ENCODE measurements at regions not wholly inside any gene's neighbourhood (a gene's known extent, or its start where the extent isn't known, plus 50 kb on each side); places are given as distances from the start of the nearest gene placed in this dataset.
"Not testable (repeated sequence)": the region's sequence is repeated elsewhere in the genome, so short reads cannot be mapped to it uniquely, and the experiment has no call there.

DNA sequence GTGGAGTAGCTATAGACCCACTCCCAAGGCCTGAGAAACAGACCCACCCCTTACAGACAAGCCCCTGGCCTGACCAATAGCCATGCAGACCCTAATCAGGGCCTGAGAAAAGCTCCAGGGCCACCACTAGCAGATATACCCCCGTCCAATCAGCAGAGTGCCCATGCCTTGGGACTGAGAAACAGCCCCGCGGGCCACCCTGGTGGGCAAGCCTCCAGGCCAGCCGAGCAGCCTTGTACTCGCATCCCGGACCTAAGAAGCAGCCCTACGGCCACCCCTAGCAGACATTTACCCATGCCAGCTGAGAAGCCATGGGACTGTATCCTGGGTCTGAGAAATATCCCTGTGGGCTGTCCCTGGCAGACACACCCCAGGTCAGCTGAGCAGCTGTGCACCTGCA is 436.5 kb downstream of the SMARCA1 start:
- Histone ChIP-seq H3K27ac (no peak overlapping the region), H3K4me1 (no peaks in the 10 kb centered on the region), H3K4me3 (ENCODE audit: low read depth, low read length) (no peak overlapping the region), H3K36me3 (ENCODE audit: control insufficient read depth, insufficient read depth, low read length) (no peaks in the 10 kb centered on the region), H3K4me2 (ENCODE audit: low read length) (no peak overlapping the region), H3K9me3 (ENCODE audit: control insufficient read depth, low read length) (no peaks in the 10 kb centered on the region), H3K27me3 (ENCODE audit: control insufficient read depth, insufficient read depth, low read length) (no peaks in the 10 kb centered on the region), H3K79me2 (no peaks in the 10 kb centered on the region), H3K9ac (no peak overlapping the region), H2AFZ (no peak overlapping the region)
- TF ChIP-seq, protein P1, sequence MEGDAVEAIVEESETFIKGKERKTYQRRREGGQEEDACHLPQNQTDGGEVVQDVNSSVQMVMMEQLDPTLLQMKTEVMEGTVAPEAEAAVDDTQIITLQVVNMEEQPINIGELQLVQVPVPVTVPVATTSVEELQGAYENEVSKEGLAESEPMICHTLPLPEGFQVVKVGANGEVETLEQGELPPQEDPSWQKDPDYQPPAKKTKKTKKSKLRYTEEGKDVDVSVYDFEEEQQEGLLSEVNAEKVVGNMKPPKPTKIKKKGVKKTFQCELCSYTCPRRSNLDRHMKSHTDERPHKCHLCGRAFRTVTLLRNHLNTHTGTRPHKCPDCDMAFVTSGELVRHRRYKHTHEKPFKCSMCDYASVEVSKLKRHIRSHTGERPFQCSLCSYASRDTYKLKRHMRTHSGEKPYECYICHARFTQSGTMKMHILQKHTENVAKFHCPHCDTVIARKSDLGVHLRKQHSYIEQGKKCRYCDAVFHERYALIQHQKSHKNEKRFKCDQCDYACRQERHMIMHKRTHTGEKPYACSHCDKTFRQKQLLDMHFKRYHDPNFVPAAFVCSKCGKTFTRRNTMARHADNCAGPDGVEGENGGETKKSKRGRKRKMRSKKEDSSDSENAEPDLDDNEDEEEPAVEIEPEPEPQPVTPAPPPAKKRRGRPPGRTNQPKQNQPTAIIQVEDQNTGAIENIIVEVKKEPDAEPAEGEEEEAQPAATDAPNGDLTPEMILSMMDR (IDR thresholded peaks at IDR 0.05), result no peak

DNA sequence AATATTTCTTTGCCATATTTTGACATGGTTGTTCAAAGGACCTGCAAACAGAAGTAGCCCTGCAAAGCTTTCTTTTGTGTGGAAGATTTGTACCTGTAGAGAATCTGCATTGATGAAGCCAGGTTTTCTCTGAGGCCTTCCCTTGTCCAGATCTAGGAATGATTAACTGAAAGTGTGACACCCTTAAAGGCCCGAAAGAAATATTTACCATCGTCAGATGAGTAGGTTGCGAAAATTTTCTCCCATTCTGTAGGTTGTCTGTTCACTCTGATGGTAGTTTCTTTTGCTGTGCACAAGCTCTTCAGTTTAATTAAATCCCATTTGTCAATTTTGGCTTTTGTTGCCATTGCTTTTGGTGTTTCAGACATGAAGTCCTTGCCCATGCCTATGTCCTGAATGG is 439.0 kb downstream of the SMARCA1 start:
- not testable (repeated sequence) for H3K79me2 ChIP-seq; H3K4me1 ChIP-seq; H3K27me3 ChIP-seq (ENCODE audit: control insufficient read depth, insufficient read depth, low read length); H3K27ac ChIP-seq; H2AFZ ChIP-seq; H3K4me2 ChIP-seq (ENCODE audit: low read length); H3K36me3 ChIP-seq (ENCODE audit: control insufficient read depth, insufficient read depth, low read length); H3K4me3 ChIP-seq (ENCODE audit: low read depth, low read length); H3K9ac ChIP-seq; H3K9me3 ChIP-seq (ENCODE audit: control insufficient read depth, low read length)

DNA sequence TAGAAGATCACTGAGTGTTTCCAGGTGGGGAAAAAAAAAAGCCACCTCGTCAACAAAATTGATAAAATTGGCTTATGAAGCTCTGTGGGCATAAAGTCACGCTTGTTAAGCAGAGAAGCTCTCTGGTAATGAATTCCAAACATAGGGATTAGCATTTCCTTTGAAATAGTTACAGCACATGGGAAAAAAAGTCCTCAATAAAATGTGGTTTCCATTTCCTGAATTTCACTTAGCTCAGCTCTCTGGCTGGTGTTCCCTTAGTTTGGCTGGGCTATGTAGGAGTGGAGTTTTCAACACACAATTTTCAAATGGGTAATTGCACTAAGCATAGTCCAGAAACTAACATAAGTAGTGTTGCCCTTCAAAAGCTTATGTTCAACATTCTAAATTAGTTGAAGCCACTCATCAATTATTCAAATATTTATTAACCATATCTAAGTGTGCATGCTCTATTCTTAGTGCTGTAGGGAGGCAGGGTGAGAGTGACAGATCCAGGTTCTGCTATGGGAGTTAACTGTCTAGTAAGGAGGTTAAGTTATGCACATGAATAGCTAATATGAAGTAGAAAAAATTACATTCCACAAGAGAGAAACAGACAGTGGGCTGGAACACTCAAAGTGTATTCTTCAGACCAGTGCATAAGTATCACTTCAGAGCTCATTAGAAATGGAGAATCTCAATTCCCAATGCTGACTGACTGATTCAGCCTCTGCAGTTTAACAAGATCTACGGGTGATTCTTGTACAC is 445.7 kb downstream of the SMARCA1 start:
- H3K27ac ChIP-seq, result no peak overlapping the region
- H3K27me3 ChIP-seq (ENCODE audit: control insufficient read depth, insufficient read depth, low read length), result no peaks in the 10 kb centered on the region
- TF ChIP-seq, protein P1 (IDR thresholded peaks at IDR 0.05), result no peak
- no peaks in the 10 kb centered on the region for H3K4me1 ChIP-seq
- no peak overlapping the region for H3K4me3 ChIP-seq (ENCODE audit: low read depth, low read length)
- no peaks in the 10 kb centered on the region for H3K79me2 ChIP-seq
- no peak overlapping the region for H3K4me2 ChIP-seq (ENCODE audit: low read length)
- H3K9me3 ChIP-seq (ENCODE audit: control insufficient read depth, low read length), result no peaks in the 10 kb centered on the region
- no peak overlapping the region for H3K9ac ChIP-seq
- no peak overlapping the region for H2AFZ ChIP-seq
- no peaks in the 10 kb centered on the region for H3K36me3 ChIP-seq (ENCODE audit: control insufficient read depth, insufficient read depth, low read length)

DNA sequence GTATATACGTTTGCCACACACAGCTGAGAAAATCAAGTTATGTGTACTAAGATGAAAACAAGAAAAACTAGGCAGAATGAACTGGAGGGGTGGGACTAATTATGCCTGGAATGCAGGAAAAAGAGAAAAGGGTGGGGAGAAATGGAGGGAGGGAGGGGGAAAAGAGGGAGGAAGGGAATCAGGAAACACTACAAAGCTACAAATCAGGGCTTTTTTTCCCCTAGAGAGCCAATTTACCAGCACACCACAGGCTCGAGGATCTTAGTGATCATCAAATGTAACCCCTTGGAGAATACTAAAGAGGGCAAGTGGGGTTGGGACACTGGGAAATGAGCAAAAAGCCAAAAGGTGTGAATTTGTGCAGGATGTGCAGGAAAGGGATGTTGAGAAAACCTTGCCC is 451.9 kb downstream of the SMARCA1 start:
- TF ChIP-seq, protein P1 (IDR thresholded peaks at IDR 0.05), result no peak
- no peak overlapping the region for H3K4me3 ChIP-seq (ENCODE audit: low read depth, low read length)
- H3K36me3 ChIP-seq (ENCODE audit: control insufficient read depth, insufficient read depth, low read length), result no peaks in the 10 kb centered on the region
- no peak overlapping the region for H3K4me2 ChIP-seq (ENCODE audit: low read length)
- no peaks in the 10 kb centered on the region for H3K9me3 ChIP-seq (ENCODE audit: control insufficient read depth, low read length)
- no peaks in the 10 kb centered on the region for H3K27me3 ChIP-seq (ENCODE audit: control insufficient read depth, insufficient read depth, low read length)
- no peak overlapping the region for H3K27ac ChIP-seq
- H3K4me1 ChIP-seq, result no peaks in the 10 kb centered on the region
- no peak overlapping the region for H2AFZ ChIP-seq
- no peak overlapping the region for H3K9ac ChIP-seq
- no peaks in the 10 kb centered on the region for H3K79me2 ChIP-seq

DNA sequence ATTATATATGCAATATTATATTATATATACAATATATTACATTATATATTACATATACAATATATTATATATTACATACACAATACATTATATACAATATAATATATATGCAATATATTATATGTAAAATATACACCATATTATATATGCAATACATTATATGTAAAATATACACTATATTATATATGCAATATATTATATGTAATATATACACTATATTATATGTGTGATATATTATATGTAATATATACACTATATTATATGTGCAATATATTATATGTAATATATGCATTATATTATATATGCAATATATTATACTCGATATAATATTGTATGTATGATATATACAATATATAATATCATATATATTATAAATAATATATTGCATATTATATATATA is 457.4 kb downstream of the SMARCA1 start:
- Histone ChIP-seq H3K36me3 (ENCODE audit: control insufficient read depth, insufficient read depth, low read length) (no peaks in the 10 kb centered on the region), H2AFZ (no peak overlapping the region), H3K4me1 (no peaks in the 10 kb centered on the region), H3K27me3 (ENCODE audit: control insufficient read depth, insufficient read depth, low read length) (no peaks in the 10 kb centered on the region), H3K27ac (no peak overlapping the region), H3K9ac (no peak overlapping the region), H3K4me3 (ENCODE audit: low read depth, low read length) (no peak overlapping the region), H3K79me2 (no peaks in the 10 kb centered on the region), H3K9me3 (ENCODE audit: control insufficient read depth, low read length) (no peaks in the 10 kb centered on the region), H3K4me2 (ENCODE audit: low read length) (no peak overlapping the region)
- TF ChIP-seq, protein P1 (IDR thresholded peaks at IDR 0.05), result no peak

All from parathyroid adenoma (tissue), 2 donors.